ENCODE measurements at regions not wholly inside any gene's neighbourhood (a gene's known extent, or its start where the extent isn't known, plus 50 kb on each side); places are given as distances from the start of the nearest gene placed in this dataset.
"Not testable (repeated sequence)": the region's sequence is repeated elsewhere in the genome, so short reads cannot be mapped to it uniquely, and the experiment has no call there.

- DNase-seq = peak; percentile 5
- in situ Hi-C loops (cut with HindIII; ENCODE audit: low pct_ligation_motif_present, low pct_unique_long_range_greater_than_20kb, low sequenced_read_pairs) = no loop called here
Observed at GRCh38 chr10:109592391-109592790, 330.9 kb downstream of the XPNPEP1 start.

DNA sequence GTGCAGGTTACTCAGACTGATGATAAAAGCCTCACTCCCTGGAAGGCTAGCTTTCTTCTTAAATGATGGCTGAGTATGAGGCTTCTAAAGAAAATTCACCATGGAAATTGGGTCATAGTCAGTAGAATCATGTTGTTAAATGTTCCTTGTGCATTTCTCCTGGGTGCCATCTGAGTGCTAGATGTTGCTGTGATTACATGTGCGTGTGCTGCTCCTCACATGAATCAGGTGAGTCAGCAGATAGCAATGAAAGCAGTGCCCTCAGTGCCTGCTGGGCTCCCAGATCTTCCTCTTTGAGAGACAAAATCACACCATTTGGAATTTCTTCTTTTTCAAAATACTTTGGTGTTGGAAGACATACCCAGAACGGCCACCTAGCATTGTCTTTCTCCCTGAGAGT, 331.7 kb downstream of the XPNPEP1 start:
- in situ Hi-C loops (cut with HindIII; ENCODE audit: low pct_ligation_motif_present, low pct_unique_long_range_greater_than_20kb, low sequenced_read_pairs) = no loop called here
- peak; percentile 21 for DNase-seq

GRCh38 chr10:109588259-109588658, 335.1 kb downstream of the XPNPEP1 start:
- in situ Hi-C loops (cut with HindIII; ENCODE audit: low pct_ligation_motif_present, low pct_unique_long_range_greater_than_20kb, low sequenced_read_pairs) = no loop called here
- DNase-seq = no peak

DNA sequence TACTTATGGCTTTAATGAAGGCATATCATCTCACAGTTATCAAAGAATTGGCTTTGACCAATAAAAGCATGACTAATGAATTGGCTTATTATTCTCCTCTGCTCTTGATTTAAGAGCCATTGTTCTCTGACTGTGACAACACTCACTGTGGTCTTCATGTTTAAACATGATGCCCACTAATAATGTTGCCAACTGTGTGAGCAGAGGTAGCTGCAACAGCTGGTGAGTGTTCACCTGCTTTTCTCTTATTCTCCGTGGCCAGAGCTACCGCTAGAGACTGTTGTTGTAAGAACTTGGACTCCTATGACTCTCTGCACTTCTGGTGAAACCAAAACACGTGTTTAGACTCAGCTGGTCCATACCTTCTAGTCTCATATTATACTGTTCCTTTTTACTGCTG, 335.9 kb downstream of the XPNPEP1 start:
- no peak for DNase-seq

DNA sequence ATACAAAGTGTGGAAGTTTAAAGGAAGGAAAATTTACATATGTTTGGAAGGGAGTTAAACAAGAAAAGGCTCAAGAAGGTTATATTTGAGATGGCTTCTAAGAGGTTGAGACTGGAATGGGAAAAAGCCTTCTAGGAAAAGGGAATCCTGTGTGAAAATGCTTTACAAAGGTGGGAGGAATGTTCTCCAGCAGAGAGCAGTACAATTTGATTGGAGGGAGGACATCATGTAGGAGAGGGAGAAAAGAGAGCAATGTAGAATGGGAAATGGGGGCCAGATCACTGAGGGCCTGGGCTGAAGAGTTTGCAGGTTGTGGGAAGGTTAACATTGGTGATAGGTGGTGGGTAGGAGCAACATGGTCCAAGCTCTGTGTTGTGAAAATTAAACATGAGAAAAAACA, 366.9 kb downstream of the XPNPEP1 start:
- DNase-seq = no peak
- in situ Hi-C loops (cut with HindIII; ENCODE audit: low pct_ligation_motif_present, low pct_unique_long_range_greater_than_20kb, low sequenced_read_pairs) = no loop called here

More for the DNA sequence above, 335.9 kb downstream of the XPNPEP1 start:
- in situ Hi-C loops (cut with HindIII; ENCODE audit: low pct_ligation_motif_present, low pct_unique_long_range_greater_than_20kb, low sequenced_read_pairs) = no loop called here

GRCh38 chr10:109542050-109542603, 381.2 kb downstream of the XPNPEP1 start:
- in situ Hi-C loops (cut with HindIII; ENCODE audit: low pct_ligation_motif_present, low pct_unique_long_range_greater_than_20kb, low sequenced_read_pairs); DNase-seq: not testable (repeated sequence)

- no peak for DNase-seq
- in situ Hi-C loops (cut with HindIII; ENCODE audit: low pct_ligation_motif_present, low pct_unique_long_range_greater_than_20kb, low sequenced_read_pairs) = no loop called here
Observed at GRCh38 chr10:109534193-109534592, 389.1 kb downstream of the XPNPEP1 start.

DNA sequence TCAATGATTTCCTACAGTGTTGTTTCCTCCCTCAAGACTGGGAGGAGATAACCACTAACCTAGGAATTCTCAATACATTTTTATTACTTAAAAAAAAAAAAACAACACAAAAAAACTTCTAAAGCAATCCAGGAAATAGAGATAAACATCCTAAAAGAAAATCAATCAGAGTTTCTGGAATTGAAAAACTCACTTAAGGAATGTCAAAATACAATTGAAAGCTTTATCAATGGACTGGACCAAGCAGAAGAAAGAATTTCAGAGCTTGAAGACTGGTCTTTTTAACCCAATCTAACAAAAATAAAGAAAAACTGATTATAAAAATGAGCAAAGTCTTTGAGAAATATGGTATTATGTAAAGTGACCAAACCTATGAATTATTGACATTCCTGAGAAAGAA, 394.1 kb downstream of the XPNPEP1 start:
- DNase-seq = no peak
- in situ Hi-C loops (cut with HindIII; ENCODE audit: low pct_ligation_motif_present, low pct_unique_long_range_greater_than_20kb, low sequenced_read_pairs) = no loop called here

- in situ Hi-C loops (cut with HindIII; ENCODE audit: low pct_ligation_motif_present, low pct_unique_long_range_greater_than_20kb, low sequenced_read_pairs) = no loop called here
- no peak for DNase-seq
Observed at GRCh38 chr10:109517748-109518147, 405.6 kb downstream of the XPNPEP1 start.

DNA sequence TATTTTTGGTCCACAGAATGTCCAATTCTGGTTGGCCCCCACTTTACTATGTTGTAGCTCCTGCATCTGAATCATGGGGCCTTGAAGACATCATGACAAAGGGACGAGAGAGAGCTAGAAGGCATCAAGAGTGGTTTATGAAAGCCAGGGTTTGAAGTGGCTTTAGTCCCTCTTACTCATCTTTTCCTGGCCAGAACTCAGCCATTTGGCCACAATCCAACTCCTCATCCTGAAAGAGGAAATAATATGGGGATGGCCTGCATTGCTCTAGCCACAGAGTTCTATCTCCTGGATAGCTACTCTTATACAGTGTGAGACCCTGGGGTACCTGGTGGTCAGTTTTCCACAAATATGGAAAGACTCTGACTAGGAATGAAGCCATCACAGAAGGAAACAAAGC, 418.9 kb downstream of the XPNPEP1 start:
- in situ Hi-C loops (cut with HindIII; ENCODE audit: low pct_ligation_motif_present, low pct_unique_long_range_greater_than_20kb, low sequenced_read_pairs) = no loop called here
- peak; percentile 6 for DNase-seq

DNA sequence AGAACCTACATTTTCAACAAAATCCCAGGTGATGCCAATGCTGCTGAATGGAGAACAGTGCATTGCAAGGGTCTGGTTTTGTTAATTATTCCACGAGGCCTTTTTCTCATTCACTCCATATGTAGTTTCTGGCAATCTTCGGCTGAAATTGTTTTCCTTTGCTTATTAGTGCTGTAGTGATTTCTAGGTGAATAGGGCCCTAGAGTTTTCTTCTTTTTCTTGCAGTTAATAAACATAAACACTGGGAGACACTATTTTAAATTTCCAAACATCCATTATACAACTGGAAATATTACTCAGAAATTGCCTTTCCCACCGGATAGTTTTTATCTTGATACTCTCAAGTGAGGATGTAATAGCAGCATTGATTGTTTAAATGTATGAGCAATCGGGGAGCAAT, 435.6 kb downstream of the XPNPEP1 start:
- in situ Hi-C loops (cut with HindIII; ENCODE audit: low pct_ligation_motif_present, low pct_unique_long_range_greater_than_20kb, low sequenced_read_pairs) = no loop called here
- no peak for DNase-seq

GRCh38 chr10:109480836-109481235, 442.5 kb downstream of the XPNPEP1 start:
- in situ Hi-C loops (cut with HindIII; ENCODE audit: low pct_ligation_motif_present, low pct_unique_long_range_greater_than_20kb, low sequenced_read_pairs) = no loop called here
- DNase-seq = no peak

DNA sequence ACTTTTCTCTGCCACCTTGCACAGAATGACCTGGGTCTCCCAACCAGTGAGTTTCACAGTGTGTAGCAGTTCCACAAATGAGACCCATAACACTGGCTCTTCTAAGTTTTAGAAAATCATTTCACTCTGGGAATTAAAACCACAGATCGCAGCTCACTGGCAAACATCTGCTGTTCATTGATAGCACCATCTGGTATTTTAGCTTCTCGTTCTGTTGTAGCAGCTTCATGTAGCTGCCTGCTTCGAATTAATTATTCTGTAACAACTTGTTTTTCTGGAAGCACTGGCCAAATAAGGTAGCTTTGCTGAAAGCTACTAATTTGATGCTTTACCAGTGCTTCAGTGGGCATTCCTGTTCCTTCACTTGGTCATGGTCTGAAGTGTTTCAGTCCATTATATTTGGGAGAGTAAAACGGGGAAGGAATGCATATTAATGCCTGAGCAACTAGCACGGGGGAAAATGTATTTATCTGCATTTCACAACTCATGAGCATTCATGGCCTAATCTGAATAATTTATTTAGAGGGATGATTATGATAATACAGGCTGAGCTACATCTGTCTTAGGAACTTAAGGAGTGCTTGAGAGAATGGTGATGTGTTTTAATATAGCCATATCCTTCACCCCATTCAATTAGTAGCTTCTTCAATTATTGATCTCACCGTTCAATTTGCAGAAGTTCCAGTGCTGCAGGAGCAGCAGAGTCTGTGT, 447.4 kb downstream of the XPNPEP1 start:
- DNase-seq = no peak
- in situ Hi-C loops (cut with HindIII; ENCODE audit: low pct_ligation_motif_present, low pct_unique_long_range_greater_than_20kb, low sequenced_read_pairs) = no loop called here

DNA sequence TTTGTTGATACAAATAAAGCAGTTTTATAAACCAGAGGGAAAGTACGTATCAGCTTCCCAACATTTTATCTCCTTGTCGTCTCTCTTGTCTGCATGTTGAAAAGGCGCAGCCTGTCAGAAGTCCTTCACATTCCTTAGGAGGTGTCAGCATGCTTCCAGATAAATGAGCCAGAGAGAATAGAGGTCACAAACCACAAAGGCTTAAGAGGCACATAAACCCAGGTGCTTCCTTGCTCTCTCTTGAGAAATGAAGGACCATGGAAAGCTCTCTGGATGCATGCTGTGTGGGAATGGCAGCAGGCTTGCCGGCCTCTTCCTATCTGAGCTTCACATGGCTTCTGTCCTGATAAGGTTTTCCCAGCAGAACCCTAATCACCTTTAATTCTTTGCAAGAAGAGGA, 448.5 kb downstream of the XPNPEP1 start:
- in situ Hi-C loops (cut with HindIII; ENCODE audit: low pct_ligation_motif_present, low pct_unique_long_range_greater_than_20kb, low sequenced_read_pairs) = no loop called here
- no peak for DNase-seq

- in situ Hi-C loops (cut with HindIII; ENCODE audit: low pct_ligation_motif_present, low pct_unique_long_range_greater_than_20kb, low sequenced_read_pairs) = no loop called here
- DNase-seq = no peak
Observed at GRCh38 chr10:109474261-109474660, 449.1 kb downstream of the XPNPEP1 start.

GRCh38 chr10:109467551-109467950, 455.8 kb downstream of the XPNPEP1 start:
- in situ Hi-C loops (cut with HindIII; ENCODE audit: low pct_ligation_motif_present, low pct_unique_long_range_greater_than_20kb, low sequenced_read_pairs) = no loop called here
- DNase-seq = no peak

DNA sequence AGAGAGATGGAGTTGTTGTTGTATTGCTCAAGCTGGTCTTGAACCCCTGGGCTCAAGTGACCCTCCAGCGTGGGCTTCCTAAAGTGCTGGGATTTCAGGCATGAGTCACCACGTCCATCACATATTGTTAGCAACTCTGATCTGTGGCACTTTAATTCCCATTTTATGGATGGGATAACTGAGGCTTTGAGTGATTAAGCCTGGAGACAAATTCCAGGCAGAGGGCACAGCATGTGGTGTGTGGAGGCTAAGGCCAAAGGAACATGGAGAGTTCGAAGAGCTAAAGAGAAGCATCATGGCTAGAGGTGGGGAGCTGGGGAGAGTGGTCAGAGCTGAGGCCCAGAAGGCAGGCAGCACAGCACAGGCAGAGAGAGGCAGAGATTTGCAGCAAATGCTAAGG, 458.4 kb downstream of the XPNPEP1 start:
- no peak for DNase-seq
- in situ Hi-C loops (cut with HindIII; ENCODE audit: low pct_ligation_motif_present, low pct_unique_long_range_greater_than_20kb, low sequenced_read_pairs) = no loop called here

DNA sequence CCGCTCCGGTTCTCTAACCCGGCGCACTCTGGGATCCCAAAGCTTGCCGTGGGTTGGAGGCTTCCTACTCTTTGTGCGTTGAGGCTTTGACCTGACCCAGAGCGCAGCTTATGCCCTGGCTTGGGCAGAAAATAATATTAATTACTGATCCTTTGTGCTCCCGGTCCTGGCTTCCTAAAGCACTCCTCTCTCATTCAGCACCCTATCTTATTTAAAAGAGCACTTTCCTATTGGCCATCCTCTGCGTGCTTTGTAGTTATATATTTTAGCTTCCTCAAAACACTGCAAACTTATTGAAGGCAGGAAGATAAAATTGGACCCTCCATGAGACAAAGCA, 466.0 kb downstream of the XPNPEP1 start:
- no peak for DNase-seq
- in situ Hi-C loops (cut with HindIII; ENCODE audit: low pct_ligation_motif_present, low pct_unique_long_range_greater_than_20kb, low sequenced_read_pairs) = no loop called here

- in situ Hi-C loops (cut with HindIII; ENCODE audit: low pct_ligation_motif_present, low pct_unique_long_range_greater_than_20kb, low sequenced_read_pairs) = no loop called here
Observed at GRCh38 chr10:109456566-109457301, 466.6 kb downstream of the XPNPEP1 start.

DNA sequence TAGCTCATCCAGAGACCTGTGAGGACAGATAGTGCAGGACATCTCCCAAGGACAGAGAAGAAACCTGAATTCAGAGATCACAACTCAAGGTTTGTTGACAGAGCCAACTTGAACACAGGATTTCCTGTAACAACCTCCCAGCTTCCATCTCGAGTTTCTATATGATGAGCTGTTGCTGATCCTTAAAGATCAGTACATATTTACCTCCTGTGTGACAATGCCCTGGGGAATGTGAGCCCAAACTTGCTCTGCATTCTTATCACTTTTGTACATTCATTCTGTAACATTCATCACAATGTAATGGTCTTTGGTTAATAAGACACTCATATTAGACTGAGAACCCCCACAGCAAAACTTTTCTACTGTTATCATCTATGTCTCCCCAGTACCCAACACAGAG, 468.6 kb downstream of the XPNPEP1 start:
- in situ Hi-C loops (cut with HindIII; ENCODE audit: low pct_ligation_motif_present, low pct_unique_long_range_greater_than_20kb, low sequenced_read_pairs) = no loop called here
- no peak for DNase-seq

More at GRCh38 chr10:109456566-109457301, 466.6 kb downstream of the XPNPEP1 start:
- no peak for DNase-seq
